Testis (tissue), 2 donors: ENCODE measurements at regions not wholly inside any gene's neighbourhood (a gene's known extent, or its start where the extent isn't known, plus 50 kb on each side); places are given as distances from the start of the nearest gene placed in this dataset.

Experiments
- CTCF ChIP-seq, 3 experiments: fragments of 450-650 bp in 2 of 3; fragments of 200-600 bp in 1 of 3; sonication (generic) in 1 of 3; IDR thresholded peaks; one replicate each; pipeline ENCODE4 v1.5.1; 2016 to 2019; ENCODE audit warnings: antibody characterized with exemption in 3 of 3, mild to moderate bottlenecking in 2 of 3, moderate library complexity in 1 of 3
- POLR2A ChIP-seq: fragments of 450-650 bp; IDR thresholded peaks from one replicate; pipeline ENCODE4 v1.6.1; 2017; ENCODE audit warnings: antibody characterized with exemption, mild to moderate bottlenecking, moderate library complexity

GRCh38 chr4:127113844-127114362 is 518.9 kb upstream of the INTU start:
- TF ChIP-seq CTCF (IDR thresholded peaks at IDR 0.05): no peak
- TF ChIP-seq POLR2A: no peak
